ENCODE measurements at regions not wholly inside any gene's neighbourhood (a gene's known extent, or its start where the extent isn't known, plus 50 kb on each side); places are given as distances from the start of the nearest gene placed in this dataset.
"Not testable (repeated sequence)": the region's sequence is repeated elsewhere in the genome, so short reads cannot be mapped to it uniquely, and the experiment has no call there.

GRCh38 chr17:13908971-13909370 lies 160.3 kb upstream of the COX10 start:
- H3K27ac ChIP-seq (ENCODE audit: low read depth, low read length); H3K27me3 ChIP-seq (ENCODE audit: insufficient read depth, low read length); H3K23ac ChIP-seq (ENCODE audit: low read length); H3K14ac ChIP-seq (ENCODE audit: low read length); H3K79me1 ChIP-seq (ENCODE audit: low read length); H3K79me2 ChIP-seq (ENCODE audit: control insufficient read depth, insufficient read depth, low read length, poor library complexity); H2BK5ac ChIP-seq (ENCODE audit: low read depth, low read length, poor library complexity); H2AFZ ChIP-seq (ENCODE audit: insufficient read depth, low read length, poor library complexity); H2BK12ac ChIP-seq (ENCODE audit: low read length); H3K9me3 ChIP-seq (ENCODE audit: insufficient read depth, low read depth, low read length); H2AK5ac ChIP-seq (ENCODE audit: low read length); H3K4me1 ChIP-seq (ENCODE audit: control insufficient read depth in 1 of 2, insufficient read depth in 2 of 2, low read length in 2 of 2); H3K4ac ChIP-seq (ENCODE audit: low read depth, low read length); H4K8ac ChIP-seq (ENCODE audit: low read depth, low read length); H2BK120ac ChIP-seq (ENCODE audit: insufficient read depth, low read length, poor library complexity); H4K91ac ChIP-seq (ENCODE audit: low read depth, low read length); H4K12ac ChIP-seq (ENCODE audit: low read depth, low read length); H3K4me2 ChIP-seq (ENCODE audit: low read length); H3K36me3 ChIP-seq (ENCODE audit: control insufficient read depth in 1 of 2, insufficient read depth in 2 of 2, low read length in 2 of 2); H3K9ac ChIP-seq (ENCODE audit: low read length); H3K18ac ChIP-seq (ENCODE audit: low read length); H3K4me3 ChIP-seq (ENCODE audit: low read depth, low read length); DNase-seq: not testable (repeated sequence)

GRCh38 chr17:13909901-13910519 lies 159.3 kb upstream of the COX10 start:
- H2BK120ac ChIP-seq (ENCODE audit: insufficient read depth, low read length, poor library complexity): no peak overlapping the region
- no peaks in the 10 kb centered on the region for H3K27me3 ChIP-seq (ENCODE audit: insufficient read depth, low read length)
- no peak overlapping the region for H4K91ac ChIP-seq (ENCODE audit: low read depth, low read length)
- no peak overlapping the region for H3K14ac ChIP-seq (ENCODE audit: low read length)
- no CpG with 5 or more reads among the region's 11 CpGs for WGBS (ENCODE audit: extremely low coverage, insufficient coverage, insufficient read length)
- H3K4ac ChIP-seq (ENCODE audit: low read depth, low read length): no peak overlapping the region
- no peaks in the 10 kb centered on the region for H3K9me3 ChIP-seq (ENCODE audit: insufficient read depth, low read depth, low read length)
- H2AFZ ChIP-seq (ENCODE audit: insufficient read depth, low read length, poor library complexity): no peak overlapping the region
- H3K27ac ChIP-seq (ENCODE audit: low read depth, low read length): no peak overlapping the region
- DNase-seq: no peak
- H3K4me2 ChIP-seq (ENCODE audit: low read length): no peak overlapping the region
- H3K36me3 ChIP-seq (ENCODE audit: control insufficient read depth in 1 of 2, insufficient read depth in 2 of 2, low read length in 2 of 2): no peaks in the 10 kb centered on the region
- no peaks in the 10 kb centered on the region for H3K79me2 ChIP-seq (ENCODE audit: control insufficient read depth, insufficient read depth, low read length, poor library complexity)
- H2AK5ac ChIP-seq (ENCODE audit: low read length): no peak overlapping the region
- no peak overlapping the region for H2BK12ac ChIP-seq (ENCODE audit: low read length)
- H3K4me3 ChIP-seq (ENCODE audit: low read depth, low read length): no peak overlapping the region
- no peak overlapping the region for H2BK5ac ChIP-seq (ENCODE audit: low read depth, low read length, poor library complexity)
- H3K23ac ChIP-seq (ENCODE audit: low read length): no peak overlapping the region
- no peak overlapping the region for H4K8ac ChIP-seq (ENCODE audit: low read depth, low read length)
- no peak overlapping the region for H4K12ac ChIP-seq (ENCODE audit: low read depth, low read length)
- no peaks in the 10 kb centered on the region for H3K4me1 ChIP-seq (ENCODE audit: control insufficient read depth in 1 of 2, insufficient read depth in 2 of 2, low read length in 2 of 2)
- no peaks in the 10 kb centered on the region for H3K79me1 ChIP-seq (ENCODE audit: low read length)
- no peak overlapping the region for H3K9ac ChIP-seq (ENCODE audit: low read length)
- H3K18ac ChIP-seq (ENCODE audit: low read length): no peak overlapping the region

- Histone ChIP-seq H2BK12ac (ENCODE audit: low read length) (no peak overlapping the region), H3K4me1 (ENCODE audit: control insufficient read depth in 1 of 2, insufficient read depth in 2 of 2, low read length in 2 of 2) (no peaks in the 10 kb centered on the region), H3K4me2 (ENCODE audit: low read length) (no peak overlapping the region), H2BK120ac (ENCODE audit: insufficient read depth, low read length, poor library complexity) (no peak overlapping the region), H4K8ac (ENCODE audit: low read depth, low read length) (no peak overlapping the region), H3K4ac (ENCODE audit: low read depth, low read length) (no peak overlapping the region), H3K23ac (ENCODE audit: low read length) (no peak overlapping the region), H3K79me1 (ENCODE audit: low read length) (no peaks in the 10 kb centered on the region), H3K4me3 (ENCODE audit: low read depth, low read length) (no peak overlapping the region), H3K9ac (ENCODE audit: low read length) (no peak overlapping the region), H3K14ac (ENCODE audit: low read length) (no peak overlapping the region), H3K79me2 (ENCODE audit: control insufficient read depth, insufficient read depth, low read length, poor library complexity) (no peaks in the 10 kb centered on the region), H3K18ac (ENCODE audit: low read length) (no peak overlapping the region), H4K91ac (ENCODE audit: low read depth, low read length) (no peak overlapping the region), H4K12ac (ENCODE audit: low read depth, low read length) (no peak overlapping the region), H3K27me3 (ENCODE audit: insufficient read depth, low read length) (no peaks in the 10 kb centered on the region), H3K27ac (ENCODE audit: low read depth, low read length) (no peak overlapping the region), H2AK5ac (ENCODE audit: low read length) (no peak overlapping the region), H3K9me3 (ENCODE audit: insufficient read depth, low read depth, low read length) (no peaks in the 10 kb centered on the region), H2BK5ac (ENCODE audit: low read depth, low read length, poor library complexity) (no peak overlapping the region), H3K36me3 (ENCODE audit: control insufficient read depth in 1 of 2, insufficient read depth in 2 of 2, low read length in 2 of 2) (no peaks in the 10 kb centered on the region), H2AFZ (ENCODE audit: insufficient read depth, low read length, poor library complexity) (no peak overlapping the region)
- no peak for DNase-seq
These were observed 151.7 kb upstream of the COX10 start for GRCh38 chr17:13917634-13918033.

GRCh38 chr17:13918247-13918646 lies 151.1 kb upstream of the COX10 start:
- WGBS (ENCODE audit: extremely low coverage, insufficient coverage, insufficient read length): no CpG with 5 or more reads among the region's 4 CpGs
- H2AFZ ChIP-seq (ENCODE audit: insufficient read depth, low read length, poor library complexity): no peak overlapping the region
- H4K91ac ChIP-seq (ENCODE audit: low read depth, low read length): no peak overlapping the region
- H3K79me2 ChIP-seq (ENCODE audit: control insufficient read depth, insufficient read depth, low read length, poor library complexity): no peaks in the 10 kb centered on the region
- H3K27me3 ChIP-seq (ENCODE audit: insufficient read depth, low read length): no peaks in the 10 kb centered on the region
- H3K27ac ChIP-seq (ENCODE audit: low read depth, low read length): no peak overlapping the region
- no peak overlapping the region for H3K18ac ChIP-seq (ENCODE audit: low read length)
- no peak overlapping the region for H2BK5ac ChIP-seq (ENCODE audit: low read depth, low read length, poor library complexity)
- no peak overlapping the region for H3K9ac ChIP-seq (ENCODE audit: low read length)
- H3K36me3 ChIP-seq (ENCODE audit: control insufficient read depth in 1 of 2, insufficient read depth in 2 of 2, low read length in 2 of 2): no peaks in the 10 kb centered on the region
- no peaks in the 10 kb centered on the region for H3K9me3 ChIP-seq (ENCODE audit: insufficient read depth, low read depth, low read length)
- H3K4me2 ChIP-seq (ENCODE audit: low read length): no peak overlapping the region
- H3K79me1 ChIP-seq (ENCODE audit: low read length): no peaks in the 10 kb centered on the region
- no peak overlapping the region for H3K23ac ChIP-seq (ENCODE audit: low read length)
- H3K4me1 ChIP-seq (ENCODE audit: control insufficient read depth in 1 of 2, insufficient read depth in 2 of 2, low read length in 2 of 2): no peaks in the 10 kb centered on the region
- H3K4ac ChIP-seq (ENCODE audit: low read depth, low read length): no peak overlapping the region
- no peak overlapping the region for H2BK12ac ChIP-seq (ENCODE audit: low read length)
- H4K8ac ChIP-seq (ENCODE audit: low read depth, low read length): no peak overlapping the region
- no peak for DNase-seq
- no peak overlapping the region for H3K14ac ChIP-seq (ENCODE audit: low read length)
- H3K4me3 ChIP-seq (ENCODE audit: low read depth, low read length): no peak overlapping the region
- H4K12ac ChIP-seq (ENCODE audit: low read depth, low read length): no peak overlapping the region
- no peak overlapping the region for H2AK5ac ChIP-seq (ENCODE audit: low read length)
- no peak overlapping the region for H2BK120ac ChIP-seq (ENCODE audit: insufficient read depth, low read length, poor library complexity)

Measured in trophoblast cell (in vitro differentiated cells and primary cell).